GM23338 (cell line): ENCODE measurements at regions not wholly inside any gene's neighbourhood (a gene's known extent, or its start where the extent isn't known, plus 50 kb on each side); places are given as distances from the start of the nearest gene placed in this dataset.

Source experiments
- ATAC-seq: fragments of 200-7000 bp; cut with Tn5 transposase; 3 replicates; pipeline ENCODE4 v1.9.1; 2020
- DNase-seq: peaks from one replicate; pipeline ENCODE4 v3.0.0-alpha.2; 2015; ENCODE audit warnings: low spot score
- H2AFZ ChIP-seq: fragments of 200-600 bp; sonication (generic); 2 replicates; pipeline ENCODE4 v1.8.0; 2016; ENCODE audit warnings: antibody characterized with exemption, mild to moderate bottlenecking, moderate library complexity
- H3F3A ChIP-seq: fragments of 200-600 bp; sonication (generic); replicated peaks from 2 replicates; pipeline ENCODE4 v1.8.0; 2017; ENCODE audit warnings: antibody characterized with exemption, mixed run types, low read depth
- H3K27ac ChIP-seq: fragments of 200-600 bp; sonication (generic); 2 replicates; pipeline ENCODE4 v1.6.1; 2016; ENCODE audit warnings: low read depth
- H3K27me3 ChIP-seq: fragments of 200-600 bp; sonication (generic); 2 replicates; pipeline ENCODE4 v1.8.0; 2016; ENCODE audit warnings: mild to moderate bottlenecking, mixed run types, moderate library complexity; ENCODE audit not compliant: insufficient read depth
- H3K36me3 ChIP-seq: fragments of 200-600 bp; sonication (generic); 2 replicates; pipeline ENCODE4 v1.8.0; 2016; ENCODE audit warnings: mild to moderate bottlenecking; ENCODE audit not compliant: insufficient read depth
- H3K4me1 ChIP-seq: fragments of 200-600 bp; sonication (generic); 2 replicates; pipeline ENCODE4 v1.8.0; 2016; ENCODE audit warnings: mild to moderate bottlenecking, moderate library complexity; ENCODE audit not compliant: insufficient read depth
- H3K4me2 ChIP-seq: fragments of 200-600 bp; sonication (generic); 2 replicates; pipeline ENCODE4 v1.7.1; 2017; ENCODE audit warnings: mixed run types
- H3K4me3 ChIP-seq: fragments of 200-600 bp; sonication (generic); 2 replicates; pipeline ENCODE4 v1.6.1; 2016; ENCODE audit warnings: mixed run types
- H3K79me2 ChIP-seq: fragments of 200-600 bp; sonication (generic); replicated peaks from 2 replicates; pipeline ENCODE4 v1.8.0; 2017; ENCODE audit warnings: mild to moderate bottlenecking; ENCODE audit not compliant: insufficient read depth
- H3K9me2 ChIP-seq: fragments of 200-600 bp; sonication (generic); 2 replicates; pipeline ENCODE4 v1.8.0; 2017; ENCODE audit not compliant: insufficient read depth
- H4K20me1 ChIP-seq: fragments of 200-600 bp; sonication (generic); replicated peaks from 2 replicates; pipeline ENCODE4 v1.8.0; 2017; ENCODE audit warnings: mild to moderate bottlenecking; ENCODE audit not compliant: insufficient read depth
- H3K27ac Mint-ChIP-seq: 2 replicates; pipeline ENCODE4 v1.8.0; 2020; ENCODE audit warnings: inconsistent platforms, mild to moderate bottlenecking, moderate library complexity, mixed read lengths
- H3K27me3 Mint-ChIP-seq: 3 replicates; pipeline ENCODE4 v1.8.0; 2022; ENCODE audit warnings: low read depth, mild to moderate bottlenecking, moderate library complexity, mixed read lengths, inconsistent platforms; ENCODE audit not compliant: insufficient read depth, poor library complexity
- H3K36me3 Mint-ChIP-seq: 3 replicates; pipeline ENCODE4 v1.8.0; 2021; ENCODE audit warnings: low read depth, mild to moderate bottlenecking, inconsistent platforms, moderate library complexity, mixed read lengths
- H3K4me1 Mint-ChIP-seq: 3 replicates; pipeline ENCODE4 v1.8.0; 2020; ENCODE audit warnings: mild to moderate bottlenecking, inconsistent platforms, mixed read lengths
- H3K4me3 Mint-ChIP-seq: 3 replicates; pipeline ENCODE4 v1.8.0; 2021; ENCODE audit warnings: moderate library complexity, mild to moderate bottlenecking, inconsistent platforms, mixed read lengths
- H3K9me3 Mint-ChIP-seq: 3 replicates; pipeline ENCODE4 v1.8.0; 2020; ENCODE audit warnings: moderate library complexity, mild to moderate bottlenecking, inconsistent platforms, mixed read lengths
- JUNB ChIP-seq: IDR thresholded peaks from one replicate; pipeline ENCODE4 v1.6.1; 2016; ENCODE audit warnings: antibody characterized with exemption; ENCODE audit not compliant: unreplicated experiment
- POLR2AphosphoS5 ChIP-seq: IDR thresholded peaks from 2 replicates; pipeline ENCODE4 v1.6.1; 2016; ENCODE audit warnings: antibody characterized with exemption, low read depth
- REST ChIP-seq: IDR thresholded peaks from one replicate; pipeline ENCODE4 v1.6.1; 2018; ENCODE audit warnings: antibody characterized with exemption; ENCODE audit not compliant: unreplicated experiment
- ZNF114 ChIP-seq: fragments of 250-450 bp; sonication (Bioruptor Pico); IDR thresholded peaks from 2 replicates; pipeline ENCODE4 v1.5.0; 2020; ENCODE audit warnings: mild to moderate bottlenecking, moderate library complexity
- ZNF331 ChIP-seq: fragments of 250-450 bp; sonication (Bioruptor Pico); IDR thresholded peaks from 2 replicates; pipeline ENCODE4 v1.5.0; 2020; ENCODE audit warnings: low read depth, mild to moderate bottlenecking, moderate library complexity
- TF ChIP-seq, protein P1 (sequence below): IDR thresholded peaks from 2 replicates; pipeline ENCODE4 v1.6.1; 2016; ENCODE audit warnings: antibody characterized with exemption
- TF ChIP-seq, protein P2 (sequence below): fragments of 250-450 bp; sonication (Bioruptor Pico); IDR thresholded peaks from 2 replicates; pipeline ENCODE4 v1.5.0; 2020; ENCODE audit warnings: mild to moderate bottlenecking, moderate library complexity

- TF ChIP-seq, protein P1, sequence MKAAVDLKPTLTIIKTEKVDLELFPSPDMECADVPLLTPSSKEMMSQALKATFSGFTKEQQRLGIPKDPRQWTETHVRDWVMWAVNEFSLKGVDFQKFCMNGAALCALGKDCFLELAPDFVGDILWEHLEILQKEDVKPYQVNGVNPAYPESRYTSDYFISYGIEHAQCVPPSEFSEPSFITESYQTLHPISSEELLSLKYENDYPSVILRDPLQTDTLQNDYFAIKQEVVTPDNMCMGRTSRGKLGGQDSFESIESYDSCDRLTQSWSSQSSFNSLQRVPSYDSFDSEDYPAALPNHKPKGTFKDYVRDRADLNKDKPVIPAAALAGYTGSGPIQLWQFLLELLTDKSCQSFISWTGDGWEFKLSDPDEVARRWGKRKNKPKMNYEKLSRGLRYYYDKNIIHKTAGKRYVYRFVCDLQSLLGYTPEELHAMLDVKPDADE: no peak
- no peak for TF ChIP-seq JUNB
- TF ChIP-seq, protein P2, sequence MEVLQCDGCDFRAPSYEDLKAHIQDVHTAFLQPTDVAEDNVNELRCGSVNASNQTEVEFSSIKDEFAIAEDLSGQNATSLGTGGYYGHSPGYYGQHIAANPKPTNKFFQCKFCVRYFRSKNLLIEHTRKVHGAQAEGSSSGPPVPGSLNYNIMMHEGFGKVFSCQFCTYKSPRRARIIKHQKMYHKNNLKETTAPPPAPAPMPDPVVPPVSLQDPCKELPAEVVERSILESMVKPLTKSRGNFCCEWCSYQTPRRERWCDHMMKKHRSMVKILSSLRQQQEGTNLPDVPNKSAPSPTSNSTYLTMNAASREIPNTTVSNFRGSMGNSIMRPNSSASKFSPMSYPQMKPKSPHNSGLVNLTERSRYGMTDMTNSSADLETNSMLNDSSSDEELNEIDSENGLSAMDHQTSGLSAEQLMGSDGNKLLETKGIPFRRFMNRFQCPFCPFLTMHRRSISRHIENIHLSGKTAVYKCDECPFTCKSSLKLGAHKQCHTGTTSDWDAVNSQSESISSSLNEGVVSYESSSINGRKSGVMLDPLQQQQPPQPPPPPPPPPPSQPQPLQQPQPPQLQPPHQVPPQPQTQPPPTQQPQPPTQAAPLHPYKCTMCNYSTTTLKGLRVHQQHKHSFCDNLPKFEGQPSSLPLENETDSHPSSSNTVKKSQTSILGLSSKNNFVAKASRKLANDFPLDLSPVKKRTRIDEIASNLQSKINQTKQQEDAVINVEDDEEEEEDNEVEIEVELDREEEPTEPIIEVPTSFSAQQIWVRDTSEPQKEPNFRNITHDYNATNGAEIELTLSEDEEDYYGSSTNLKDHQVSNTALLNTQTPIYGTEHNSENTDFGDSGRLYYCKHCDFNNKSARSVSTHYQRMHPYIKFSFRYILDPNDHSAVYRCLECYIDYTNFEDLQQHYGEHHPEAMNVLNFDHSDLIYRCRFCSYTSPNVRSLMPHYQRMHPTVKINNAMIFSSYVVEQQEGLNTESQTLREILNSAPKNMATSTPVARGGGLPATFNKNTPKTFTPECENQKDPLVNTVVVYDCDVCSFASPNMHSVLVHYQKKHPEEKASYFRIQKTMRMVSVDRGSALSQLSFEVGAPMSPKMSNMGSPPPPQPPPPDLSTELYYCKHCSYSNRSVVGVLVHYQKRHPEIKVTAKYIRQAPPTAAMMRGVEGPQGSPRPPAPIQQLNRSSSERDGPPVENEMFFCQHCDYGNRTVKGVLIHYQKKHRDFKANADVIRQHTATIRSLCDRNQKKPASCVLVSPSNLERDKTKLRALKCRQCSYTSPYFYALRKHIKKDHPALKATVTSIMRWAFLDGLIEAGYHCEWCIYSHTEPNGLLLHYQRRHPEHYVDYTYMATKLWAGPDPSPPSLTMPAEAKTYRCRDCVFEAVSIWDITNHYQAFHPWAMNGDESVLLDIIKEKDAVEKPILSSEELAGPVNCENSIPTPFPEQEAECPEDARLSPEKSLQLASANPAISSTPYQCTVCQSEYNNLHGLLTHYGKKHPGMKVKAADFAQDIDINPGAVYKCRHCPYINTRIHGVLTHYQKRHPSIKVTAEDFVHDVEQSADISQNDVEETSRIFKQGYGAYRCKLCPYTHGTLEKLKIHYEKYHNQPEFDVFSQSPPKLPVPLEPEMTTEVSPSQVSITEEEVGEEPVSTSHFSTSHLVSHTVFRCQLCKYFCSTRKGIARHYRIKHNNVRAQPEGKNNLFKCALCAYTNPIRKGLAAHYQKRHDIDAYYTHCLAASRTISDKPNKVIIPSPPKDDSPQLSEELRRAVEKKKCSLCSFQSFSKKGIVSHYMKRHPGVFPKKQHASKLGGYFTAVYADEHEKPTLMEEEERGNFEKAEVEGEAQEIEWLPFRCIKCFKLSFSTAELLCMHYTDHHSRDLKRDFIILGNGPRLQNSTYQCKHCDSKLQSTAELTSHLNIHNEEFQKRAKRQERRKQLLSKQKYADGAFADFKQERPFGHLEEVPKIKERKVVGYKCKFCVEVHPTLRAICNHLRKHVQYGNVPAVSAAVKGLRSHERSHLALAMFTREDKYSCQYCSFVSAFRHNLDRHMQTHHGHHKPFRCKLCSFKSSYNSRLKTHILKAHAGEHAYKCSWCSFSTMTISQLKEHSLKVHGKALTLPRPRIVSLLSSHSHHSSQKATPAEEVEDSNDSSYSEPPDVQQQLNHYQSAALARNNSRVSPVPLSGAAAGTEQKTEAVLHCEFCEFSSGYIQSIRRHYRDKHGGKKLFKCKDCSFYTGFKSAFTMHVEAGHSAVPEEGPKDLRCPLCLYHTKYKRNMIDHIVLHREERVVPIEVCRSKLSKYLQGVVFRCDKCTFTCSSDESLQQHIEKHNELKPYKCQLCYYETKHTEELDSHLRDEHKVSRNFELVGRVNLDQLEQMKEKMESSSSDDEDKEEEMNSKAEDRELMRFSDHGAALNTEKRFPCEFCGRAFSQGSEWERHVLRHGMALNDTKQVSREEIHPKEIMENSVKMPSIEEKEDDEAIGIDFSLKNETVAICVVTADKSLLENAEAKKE (CRISPR knock-in tag): no peak
- no peak for TF ChIP-seq ZNF331 (CRISPR knock-in tag)
These were observed 57.9 kb upstream of the CES5A start (continued) for GRCh38 chr16:55933038-55933437.

- no peaks in the 10 kb centered on the region for H3F3A ChIP-seq
- H3K27ac ChIP-seq: no peak overlapping the region
- no peaks in the 10 kb centered on the region for H3K36me3 ChIP-seq
- H3K4me3 ChIP-seq: no peak overlapping the region
- H3K4me1 Mint-ChIP-seq: no peaks in the 10 kb centered on the region
- DNase-seq (no peak), ATAC-seq (no peak)
- H3K79me2 ChIP-seq: no peaks in the 10 kb centered on the region
- H3K9me2 ChIP-seq: 0 out of 2 replicates have a peak, but pooled peaks cover 3% of the 10 kb centered on the region
- no peaks in the 10 kb centered on the region for H3K4me1 ChIP-seq
- no peaks in the 10 kb centered on the region for H4K20me1 ChIP-seq
- no peaks in the 10 kb centered on the region for H3K27me3 Mint-ChIP-seq
- no peaks in the 10 kb centered on the region for H3K36me3 Mint-ChIP-seq
- H3K9me3 Mint-ChIP-seq: peaks cover 4% of the 10 kb centered on the region; the same call in 2 of the 3 replicates
- H2AFZ ChIP-seq: no peak overlapping the region
- no peaks in the 10 kb centered on the region for H3K27me3 ChIP-seq
- no peak overlapping the region for H3K27ac Mint-ChIP-seq
- H3K4me2 ChIP-seq: no peak overlapping the region
- no peak overlapping the region for H3K4me3 Mint-ChIP-seq
- TF ChIP-seq ZNF114 (CRISPR knock-in tag): no peak
- no peak for TF ChIP-seq POLR2AphosphoS5
- no peak for TF ChIP-seq REST
These were observed 54.9 kb upstream of the CES5A start for GRCh38 chr16:55930036-55930435.
